ENCODE measurements at regions not wholly inside any gene's neighbourhood (a gene's known extent, or its start where the extent isn't known, plus 50 kb on each side); places are given as distances from the start of the nearest gene placed in this dataset.

- TF ChIP-seq CTCF (IDR thresholded peaks at IDR 0.05; ENCODE audit: borderline replicate concordance, extremely low read depth, low read length, poor library complexity, severe bottlenecking) (no peak), EZH2 (IDR thresholded peaks at IDR 0.05; ENCODE audit: borderline replicate concordance, low read depth, low read length, severe bottlenecking) (no peak)
These were observed 167.4 kb downstream of the PRELID2 start for GRCh38 chr5:145667742-145668141.
